PC-3 (cell line): ENCODE measurements at regions not wholly inside any gene's neighbourhood (a gene's known extent, or its start where the extent isn't known, plus 50 kb on each side); places are given as distances from the start of the nearest gene placed in this dataset.

Experiments used
- CTCF ChIP-seq: fragments of 300-600 bp; sonication (generic); conservative IDR thresholded peaks from 2 replicates; pipeline ENCODE4 v1.5.1; 2017; ENCODE audit warnings: antibody characterized with exemption, low read depth, mild to moderate bottlenecking, low read length
- EZH2 ChIP-seq: fragments of 300-600 bp; sonication (generic); IDR thresholded peaks from one replicate; pipeline ENCODE4 v1.6.1; 2017; ENCODE audit warnings: antibody characterized with exemption, mild to moderate bottlenecking, low read length; ENCODE audit not compliant: unreplicated experiment
- EZH2phosphoT487 ChIP-seq: fragments of 300-600 bp; sonication (generic); IDR thresholded peaks from 2 replicates; pipeline ENCODE4 v1.6.1; 2018; ENCODE audit warnings: mild to moderate bottlenecking, antibody characterized with exemption, low read length, borderline replicate concordance

DNA sequence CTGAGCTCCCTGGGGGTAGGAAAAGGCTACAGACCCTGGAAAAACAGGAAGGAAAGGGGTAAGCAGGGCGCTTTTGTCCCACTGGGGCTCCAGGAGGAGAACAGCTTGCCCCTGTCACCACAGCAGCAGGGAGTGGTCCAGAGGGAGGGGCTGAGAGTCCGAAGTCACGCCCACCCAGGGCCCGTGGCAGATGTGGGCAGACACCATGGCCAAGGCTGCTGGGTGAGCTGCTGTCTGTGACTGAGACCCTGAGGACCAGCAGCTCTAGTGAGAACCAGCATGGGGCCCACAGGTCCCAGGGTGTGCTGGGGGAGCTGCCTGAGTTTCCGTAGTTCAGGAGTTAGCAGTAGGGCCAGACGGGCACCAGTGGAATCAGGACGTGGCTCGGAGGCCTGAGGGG is 162.0 kb downstream of the SPP2 start:
- no peak for TF ChIP-seq CTCF
- no peak for TF ChIP-seq EZH2phosphoT487
- TF ChIP-seq EZH2 = no peak
